Activated CD4-positive, CD25-positive, alpha-beta regulatory T cell treated with anti-CD3 and anti-CD28 coated beads, Interleukin-2, amount 50 U/mL, for 16 hours (primary cell): ENCODE measurements at regions not wholly inside any gene's neighbourhood (a gene's known extent, or its start where the extent isn't known, plus 50 kb on each side); places are given as distances from the start of the nearest gene placed in this dataset.
"Not testable (repeated sequence)": the region's sequence is repeated elsewhere in the genome, so short reads cannot be mapped to it uniquely, and the experiment has no call there.

ENCODE experiments used
- DNase-seq: peaks from one replicate; pipeline ENCODE4 v3.0.0-alpha.2; 2020; ENCODE audit warnings: low read depth, low spot score

GRCh38 chr10:131363416-131363815 is 51.9 kb upstream of the TCERG1L start:
- DNase-seq = no peak

GRCh38 chr10:131371571-131371970 is 60.0 kb upstream of the TCERG1L start:
- DNase-seq = no peak

- no peak for DNase-seq
Measured at GRCh38 chr10:131381576-131381975, 70.1 kb upstream of the TCERG1L start.

- DNase-seq = not testable (repeated sequence)
Measured at GRCh38 chr10:131385161-131385872, 73.8 kb upstream of the TCERG1L start.

- DNase-seq = no peak
Measured at GRCh38 chr10:131387018-131387529, 75.6 kb upstream of the TCERG1L start.

- DNase-seq = no peak
Measured at GRCh38 chr10:131391936-131392335, 80.4 kb upstream of the TCERG1L start.

- no peak for DNase-seq
Measured at GRCh38 chr10:131396121-131397050, 84.9 kb upstream of the TCERG1L start.

GRCh38 chr10:131398166-131398565 is 86.6 kb upstream of the TCERG1L start:
- DNase-seq = no peak

GRCh38 chr10:131399981-131400380 is 88.5 kb upstream of the TCERG1L start:
- no peak for DNase-seq

GRCh38 chr10:131400513-131400912 is 89.0 kb upstream of the TCERG1L start:
- no peak for DNase-seq

GRCh38 chr10:131402771-131403650 is 91.5 kb upstream of the TCERG1L start:
- no peak for DNase-seq

GRCh38 chr10:131403936-131404335 is 92.4 kb upstream of the TCERG1L start:
- no peak for DNase-seq

- no peak for DNase-seq
Measured at GRCh38 chr10:131404886-131405285, 93.4 kb upstream of the TCERG1L start.

- DNase-seq = no peak
Measured at GRCh38 chr10:131406676-131407392, 95.3 kb upstream of the TCERG1L start.

GRCh38 chr10:131418681-131419080 is 107.2 kb upstream of the TCERG1L start:
- DNase-seq = no peak

- no peak for DNase-seq
Measured at GRCh38 chr10:131419797-131420196, 108.3 kb upstream of the TCERG1L start.

GRCh38 chr10:131420867-131421266 is 109.3 kb upstream of the TCERG1L start:
- DNase-seq = no peak

GRCh38 chr10:131421381-131421780 is 109.9 kb upstream of the TCERG1L start:
- no peak for DNase-seq

- DNase-seq = no peak
Measured at GRCh38 chr10:131422731-131423130, 111.2 kb upstream of the TCERG1L start.

GRCh38 chr10:131424053-131424452 is 112.5 kb upstream of the TCERG1L start:
- DNase-seq = no peak
